H1 (cell line): ENCODE measurements at regions not wholly inside any gene's neighbourhood (a gene's known extent, or its start where the extent isn't known, plus 50 kb on each side); places are given as distances from the start of the nearest gene placed in this dataset.

ENCODE experiments used
- CBX8 ChIP-seq: fragments of 300-800, 300-1000 bp; sonication (generic); IDR thresholded peaks from 2 replicates; pipeline ENCODE4 v1.7.1; 2016; ENCODE audit warnings: low read depth, low read length, borderline replicate concordance
- EGR1 ChIP-seq: IDR thresholded peaks from 2 replicates; pipeline ENCODE4 v1.6.1; 2011; ENCODE audit warnings: low read depth, low read length, borderline replicate concordance

DNA sequence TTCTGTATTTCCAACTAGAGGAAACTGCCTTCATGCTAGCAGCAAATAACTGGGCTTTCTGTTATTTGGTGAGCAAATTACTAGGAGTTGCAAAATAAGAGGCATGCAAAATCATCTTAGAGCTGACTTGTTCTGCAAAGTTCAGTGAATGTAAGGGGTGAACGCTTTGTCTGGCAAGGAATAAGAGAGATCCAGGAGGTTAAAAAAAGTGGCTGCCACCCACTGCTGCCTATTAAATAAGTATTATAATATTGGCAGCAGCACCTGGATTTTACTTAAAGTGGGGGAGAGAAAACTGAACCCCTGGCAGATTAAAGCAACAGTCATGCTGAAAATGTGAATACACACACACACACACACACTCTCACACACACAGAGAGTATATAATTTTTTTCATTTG, 557.0 kb downstream of the FLRT2 start (continued):
- TF ChIP-seq CBX8 (no peak), EGR1 (no peak)
